ENCODE measurements at regions not wholly inside any gene's neighbourhood (a gene's known extent, or its start where the extent isn't known, plus 50 kb on each side); places are given as distances from the start of the nearest gene placed in this dataset.

- TF ChIP-seq CTCF (IDR thresholded peaks at IDR 0.05; ENCODE audit: insufficient read depth, low read length, poor library complexity, severe bottlenecking) (no peak), EZH2phosphoT487 (conservative IDR thresholded peaks at IDR 0.05; ENCODE audit: low read length) (no peak)
These were observed 88.3 kb downstream of the IYD start for GRCh38 chr6:150456902-150457643.
